ENCODE measurements at regions not wholly inside any gene's neighbourhood (a gene's known extent, or its start where the extent isn't known, plus 50 kb on each side); places are given as distances from the start of the nearest gene placed in this dataset.

DNA sequence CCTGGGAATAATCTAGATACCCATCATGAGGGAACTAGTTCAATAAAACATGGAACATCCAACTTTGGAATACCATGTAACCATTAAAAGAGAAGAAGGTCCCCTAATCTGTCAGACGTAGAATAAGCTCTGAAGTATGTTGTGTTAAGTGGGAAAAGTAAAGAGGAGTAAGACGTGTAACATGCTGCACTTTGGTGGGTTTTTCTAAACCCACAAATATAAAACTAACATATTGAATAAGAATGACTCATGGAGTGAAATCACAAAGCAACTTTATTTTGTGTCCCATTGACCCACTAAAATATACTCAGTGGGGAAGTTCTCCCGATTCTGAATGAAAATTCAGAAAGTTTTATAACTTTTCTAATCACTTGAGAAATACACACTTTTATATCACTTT is 67.9 kb upstream of the PIK3R1 start:
- TF ChIP-seq GATA2 (IDR thresholded peaks at IDR 0.05; ENCODE audit: low read depth, low read length) (no peak), GATA3 (IDR thresholded peaks at IDR 0.05; ENCODE audit: low read depth, low read length) (no peak)
